Lung (tissue), 11 donors: ENCODE measurements at regions not wholly inside any gene's neighbourhood (a gene's known extent, or its start where the extent isn't known, plus 50 kb on each side); places are given as distances from the start of the nearest gene placed in this dataset.
"Not testable (repeated sequence)": the region's sequence is repeated elsewhere in the genome, so short reads cannot be mapped to it uniquely, and the experiment has no call there.

Source experiments
- ATAC-seq: fragments of 200-7000 bp; cut with Tn5 transposase; one replicate; pipeline ENCODE4 v1.9.1; 2020; ENCODE audit warnings: moderate number of reproducible peaks; ENCODE audit not compliant: insufficient read depth, low FRiP score
- DNase-seq, 3 donors: peaks; one replicate each; pipeline ENCODE4 v3.0.0-alpha.2; 2013 to 2017
- H3K27ac ChIP-seq, 2 donors: one replicate each; pipeline ENCODE4 v1.5.1; 2013; ENCODE audit warnings: mild to moderate bottlenecking in 2 of 2, moderate library complexity in 2 of 2, control low read depth in 1 of 2, inconsistent platforms in 1 of 2, low read depth in 1 of 2, low read length in 1 of 2
- H3K27me3 ChIP-seq, 3 donors: one replicate each; pipeline ENCODE4 v1.5.1; 2013; ENCODE audit warnings: low read length in 2 of 3; ENCODE audit not compliant: control insufficient read depth in 3 of 3, insufficient read depth in 3 of 3
- H3K36me3 ChIP-seq, 4 donors: one replicate each; pipeline ENCODE4 v1.5.1; 2013; ENCODE audit warnings: low read length in 4 of 4, mild to moderate bottlenecking in 1 of 4, moderate library complexity in 1 of 4; ENCODE audit not compliant: control insufficient read depth in 4 of 4, insufficient read depth in 4 of 4
- H3K4me1 ChIP-seq, 5 donors: one replicate each; pipeline ENCODE4 v1.5.1; 2013; ENCODE audit warnings: low read length in 5 of 5, mild to moderate bottlenecking in 2 of 5, moderate library complexity in 1 of 5; ENCODE audit not compliant: control insufficient read depth in 5 of 5, insufficient read depth in 5 of 5
- H3K4me3 ChIP-seq: one replicate; pipeline ENCODE4 v1.5.1; 2013; ENCODE audit warnings: mild to moderate bottlenecking, control low read depth, moderate library complexity
- H3K9ac ChIP-seq, 2 donors: one replicate each; pipeline ENCODE4 v1.5.1; 2013; ENCODE audit warnings: low read length in 2 of 2, control low read depth in 1 of 2; ENCODE audit not compliant: insufficient read depth in 1 of 2
- H3K9me3 ChIP-seq, 4 donors: one replicate each; pipeline ENCODE4 v1.5.1; 2013; ENCODE audit warnings: low read length in 3 of 4, mild to moderate bottlenecking in 1 of 4, moderate library complexity in 1 of 4; ENCODE audit not compliant: control insufficient read depth in 4 of 4, insufficient read depth in 3 of 4
- CTCF ChIP-seq: IDR thresholded peaks from 2 replicates; pipeline ENCODE4 v1.5.1; 2012; ENCODE audit warnings: mild to moderate bottlenecking; ENCODE audit errors: control extremely low read depth, extremely low read depth
- WGBS, 2 donors: extraction: QIAGEN DNeasy Blood & Tissue Kit; methylation state at CpG; one replicate each; pipeline ENCODE4 v1.1.7; 2013; 5-methylcytosine and 5-hydroxymethylcytosine counted together
- donor health status: control.
- donor health status: control.
- donor health status: Bipolar disorder and iron deficiency.
- donor health status: healthy.
- donor health status: DM: yes; HTN: yes; CAD: no.

- Histone ChIP-seq H3K9ac (no peak overlapping the region), H3K27ac (no peak overlapping the region), H3K4me1 (peaks cover 0 to 7% (median 0%) of the 10 kb centered on the region in 5 donors), H3K9me3 (no peaks in the 10 kb centered on the region), H3K4me3 (no peak overlapping the region), H3K27me3 (no peaks in the 10 kb centered on the region), H3K36me3 (no peaks in the 10 kb centered on the region)
- ATAC-seq, result no peak
- DNase-seq, result peak; percentile 16 to 84 (median 76)
- WGBS, 2 donors, result 36 to 42% methylated on average over 9 of the region's 9 CpGs
- TF ChIP-seq CTCF, result peak; percentile 40
Measured at GRCh38 chr13:89066868-89067466, 1395.8 kb downstream of the SLITRK5 start.

- H3K27me3 ChIP-seq, result no peaks in the 10 kb centered on the region
- TF ChIP-seq CTCF, result no peak
- no peaks in the 10 kb centered on the region for H3K9me3 ChIP-seq
- H3K4me3 ChIP-seq, result no peak overlapping the region
- 88 to 91% methylated on average over 1 of the region's 1 CpG for WGBS, 2 donors
- ATAC-seq (no peak), DNase-seq (no peak)
- no peak overlapping the region for H3K27ac ChIP-seq
- no peaks in the 10 kb centered on the region for H3K36me3 ChIP-seq
- no peaks in the 10 kb centered on the region for H3K4me1 ChIP-seq
- H3K9ac ChIP-seq, result no peak overlapping the region
Measured at GRCh38 chr13:89072979-89073378, 1401.8 kb downstream of the SLITRK5 start.

- WGBS, 2 donors, result 92 to 100% methylated on average over 2 of the region's 2 CpGs
- Histone ChIP-seq H3K27ac (no peak overlapping the region), H3K9ac (no peak overlapping the region), H3K36me3 (no peaks in the 10 kb centered on the region), H3K27me3 (no peaks in the 10 kb centered on the region), H3K9me3 (no peaks in the 10 kb centered on the region), H3K4me1 (no peaks in the 10 kb centered on the region), H3K4me3 (no peak overlapping the region)
- no peak for ATAC-seq
- DNase-seq, result no peak
- TF ChIP-seq CTCF, result no peak
Measured at GRCh38 chr13:89076622-89077021, 1405.5 kb downstream of the SLITRK5 start.

- H3K4me3 ChIP-seq, result no peak overlapping the region
- H3K27ac ChIP-seq, result no peak overlapping the region
- no peaks in the 10 kb centered on the region for H3K4me1 ChIP-seq
- no peaks in the 10 kb centered on the region for H3K27me3 ChIP-seq
- no peak for TF ChIP-seq CTCF
- H3K36me3 ChIP-seq, result no peaks in the 10 kb centered on the region
- H3K9ac ChIP-seq, result no peak overlapping the region
- DNase-seq (peak in 1 of 3 donors; percentile 8), ATAC-seq (no peak)
- WGBS, 2 donors, result 92 to 96% methylated on average over 3 of the region's 3 CpGs
- no peaks in the 10 kb centered on the region for H3K9me3 ChIP-seq
Measured at GRCh38 chr13:89082623-89083022, 1411.5 kb downstream of the SLITRK5 start.

GRCh38 chr13:89088107-89088506, 1416.9 kb downstream of the SLITRK5 start:
- DNase-seq, ATAC-seq, H3K9me3 ChIP-seq, H3K27me3 ChIP-seq, H3K27ac ChIP-seq, H3K4me3 ChIP-seq, H3K36me3 ChIP-seq, H3K4me1 ChIP-seq, H3K9ac ChIP-seq: not testable (repeated sequence)
- 86 to 95% methylated on average over 15 of the region's 16 CpGs for WGBS, 2 donors
